PC-9 (cell line): ENCODE measurements at regions not wholly inside any gene's neighbourhood (a gene's known extent, or its start where the extent isn't known, plus 50 kb on each side); places are given as distances from the start of the nearest gene placed in this dataset.

Experiments
- CTCF ChIP-seq: fragments of 200-600 bp; sonication (generic); conservative IDR thresholded peaks from 2 replicates; pipeline ENCODE4 v1.6.1; 2017; ENCODE audit warnings: mixed run types, antibody characterized with exemption, mild to moderate bottlenecking, moderate library complexity
- EZH2 ChIP-seq: fragments of 200-600 bp; sonication (generic); IDR thresholded peaks from 2 replicates; pipeline ENCODE4 v1.8.0; 2017; ENCODE audit warnings: antibody characterized with exemption, low read depth

GRCh38 chrX:122245943-122246342, 938.1 kb upstream of the GRIA3 start:
- TF ChIP-seq CTCF (no peak), EZH2 (no peak)
